ENCODE measurements at regions not wholly inside any gene's neighbourhood (a gene's known extent, or its start where the extent isn't known, plus 50 kb on each side); places are given as distances from the start of the nearest gene placed in this dataset.
"Not testable (repeated sequence)": the region's sequence is repeated elsewhere in the genome, so short reads cannot be mapped to it uniquely, and the experiment has no call there.

DNA sequence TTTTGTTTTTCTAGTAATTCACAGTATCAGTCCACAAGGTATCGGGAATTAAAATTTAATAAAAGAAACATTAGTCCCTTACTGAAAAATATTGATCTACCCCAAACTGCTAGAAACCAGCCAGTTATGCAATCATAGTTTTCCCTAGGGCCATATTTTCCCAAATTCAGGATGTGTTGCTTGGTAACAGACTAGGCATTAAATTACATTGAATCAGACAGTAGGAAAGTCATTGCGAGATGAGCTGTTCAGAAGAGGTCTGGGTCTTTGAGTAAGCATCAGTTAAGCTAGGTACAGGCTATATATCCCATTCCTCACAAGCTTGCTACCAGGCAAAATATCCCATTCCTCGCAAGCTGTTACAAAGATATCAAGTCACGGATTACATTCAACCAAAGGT is 123.0 kb upstream of the CCDC150 start:
- DNase-seq (ENCODE audit: low read depth in 2 of 2, low spot score in 1 of 2) = no peak

DNA sequence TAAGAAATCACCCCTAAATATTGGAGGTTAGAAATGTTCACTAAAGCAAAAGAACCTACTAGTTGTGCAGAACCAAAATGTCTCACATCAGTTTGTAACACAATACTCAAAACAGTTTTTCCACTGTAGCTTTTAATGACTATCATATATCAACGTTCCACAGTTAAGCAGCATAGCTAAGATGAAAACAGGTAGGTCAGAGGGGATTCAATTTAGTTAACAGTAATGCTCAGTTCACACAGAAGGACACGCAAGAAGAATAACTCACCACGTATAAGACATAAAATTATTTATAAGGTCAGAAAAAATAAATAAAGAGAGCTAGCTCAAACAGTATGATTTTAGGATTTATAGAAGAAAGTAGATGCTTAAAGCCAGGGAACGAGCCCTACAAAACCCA is 118.9 kb upstream of the CCDC150 start:
- DNase-seq (ENCODE audit: low read depth in 2 of 2, low spot score in 1 of 2) = no peak

DNA sequence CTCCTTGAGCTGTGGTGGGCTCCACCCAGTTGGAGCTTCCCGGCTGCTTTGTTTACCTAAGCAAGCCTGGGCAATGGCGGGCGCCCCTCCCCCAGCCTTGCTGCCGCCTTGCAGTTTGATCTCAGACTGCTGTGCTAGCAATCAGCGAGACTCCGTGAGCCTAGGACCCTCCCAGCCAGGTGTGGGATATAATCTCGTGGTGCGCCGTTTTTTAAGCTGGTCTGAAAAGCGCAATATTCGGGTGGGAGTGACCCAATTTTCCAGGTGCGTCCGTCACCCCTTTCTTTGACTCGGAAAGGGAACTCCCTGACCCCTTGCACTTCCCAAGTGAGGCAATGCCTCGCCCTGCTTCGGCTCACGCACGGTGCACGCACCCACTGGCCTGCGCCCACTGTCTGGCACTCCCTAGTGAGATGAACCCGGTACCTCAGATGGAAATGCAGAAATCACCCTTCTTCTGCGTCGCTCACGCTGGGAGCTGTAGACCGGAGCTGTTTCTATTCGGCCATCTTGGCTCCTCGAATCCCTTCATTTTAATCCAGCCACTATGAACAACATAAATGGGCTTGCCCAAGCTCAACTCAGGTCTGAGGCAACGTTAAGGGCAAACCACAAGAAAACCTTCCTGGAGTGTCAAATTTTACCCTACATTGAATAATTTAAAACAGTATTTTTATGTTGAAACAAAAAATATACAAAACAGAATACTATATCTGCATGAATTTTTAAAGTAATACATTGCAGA is 112.4 kb upstream of the CCDC150 start:
- DNase-seq (ENCODE audit: low read depth in 2 of 2, low spot score in 1 of 2) = not testable (repeated sequence)

DNA sequence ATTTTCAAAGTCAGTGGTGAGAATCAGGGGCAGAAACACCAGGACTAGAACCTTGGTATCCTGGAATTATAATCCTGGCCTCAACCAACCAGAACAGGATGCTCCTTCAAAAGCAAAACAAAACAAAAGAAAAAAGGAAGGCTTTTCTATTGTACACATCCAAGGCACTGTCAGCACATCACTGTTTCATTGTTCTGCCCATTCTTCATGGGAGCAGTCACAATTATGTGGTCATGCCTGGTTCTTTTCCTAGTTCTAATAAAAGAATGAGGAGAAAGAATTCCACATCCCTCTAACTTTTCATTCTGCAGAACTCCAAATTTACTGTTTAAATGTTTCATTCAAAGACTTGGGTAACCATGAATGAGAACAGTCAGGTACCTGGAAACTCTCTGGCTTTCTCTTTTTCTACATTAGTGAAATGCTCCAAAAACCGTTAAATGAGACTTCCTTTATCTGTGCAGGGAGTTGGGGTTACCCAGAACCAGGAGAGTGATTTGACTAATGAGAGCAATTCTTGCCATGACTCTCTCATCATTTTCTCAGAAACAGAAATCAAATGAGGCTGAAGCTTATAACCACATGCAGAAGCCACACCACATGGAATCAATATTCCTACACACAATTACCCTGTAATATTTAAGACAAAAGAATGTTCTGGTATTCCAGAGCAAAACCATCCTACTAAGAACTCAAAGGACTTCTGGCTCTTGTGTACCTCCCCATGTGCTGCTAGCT is 110.9 kb upstream of the CCDC150 start:
- no peak for DNase-seq (ENCODE audit: low read depth in 2 of 2, low spot score in 1 of 2)

DNA sequence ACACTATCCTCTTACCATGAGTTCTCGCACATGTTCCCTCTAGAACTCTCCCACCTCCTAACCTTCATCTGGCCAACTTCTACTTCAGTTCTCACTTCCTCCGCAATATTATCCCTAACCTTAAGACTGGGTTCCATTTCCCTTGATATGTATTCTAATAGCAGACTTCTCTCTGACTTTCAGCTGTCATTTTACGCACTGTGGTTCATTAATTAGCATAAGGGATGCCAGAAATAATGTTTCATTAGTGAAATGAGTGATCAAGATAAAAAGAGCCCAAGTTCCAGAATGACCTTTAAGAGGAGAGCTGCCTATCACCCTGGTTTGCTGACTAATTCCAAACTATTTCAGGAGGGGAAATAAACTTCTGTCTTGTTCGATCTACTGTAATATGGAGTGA is 108.6 kb upstream of the CCDC150 start:
- DNase-seq (ENCODE audit: low read depth in 2 of 2, low spot score in 1 of 2) = no peak

DNA sequence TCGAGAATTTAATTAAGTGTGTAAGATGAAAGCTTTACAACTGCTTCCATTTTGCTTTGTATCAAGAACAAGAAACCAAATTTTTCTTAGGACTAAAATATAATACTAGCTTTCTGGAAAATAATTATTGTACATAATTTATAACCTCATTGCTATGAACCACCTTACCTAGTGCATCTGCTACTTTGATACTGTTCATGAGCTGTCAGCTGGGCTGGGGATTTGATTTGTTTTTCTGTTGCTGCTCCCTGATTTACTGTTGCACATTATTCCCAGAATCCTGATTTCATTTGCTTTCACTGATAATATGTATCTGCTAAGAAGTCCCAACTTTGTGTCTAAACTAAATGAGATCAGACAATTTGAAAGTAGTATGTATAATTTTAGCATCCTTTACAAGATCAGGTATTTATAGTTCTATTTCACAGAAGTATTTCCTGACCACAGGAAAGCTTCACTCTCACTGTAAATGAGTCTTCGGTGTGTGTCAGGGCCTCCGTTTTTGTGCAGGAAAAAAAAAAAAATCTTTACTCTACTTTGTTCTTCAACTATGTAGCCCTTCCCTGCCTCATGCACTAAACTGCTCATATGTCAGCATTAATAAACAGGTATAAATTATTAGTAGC is 105.6 kb upstream of the CCDC150 start:
- no peak for DNase-seq (ENCODE audit: low read depth in 2 of 2, low spot score in 1 of 2)

DNA sequence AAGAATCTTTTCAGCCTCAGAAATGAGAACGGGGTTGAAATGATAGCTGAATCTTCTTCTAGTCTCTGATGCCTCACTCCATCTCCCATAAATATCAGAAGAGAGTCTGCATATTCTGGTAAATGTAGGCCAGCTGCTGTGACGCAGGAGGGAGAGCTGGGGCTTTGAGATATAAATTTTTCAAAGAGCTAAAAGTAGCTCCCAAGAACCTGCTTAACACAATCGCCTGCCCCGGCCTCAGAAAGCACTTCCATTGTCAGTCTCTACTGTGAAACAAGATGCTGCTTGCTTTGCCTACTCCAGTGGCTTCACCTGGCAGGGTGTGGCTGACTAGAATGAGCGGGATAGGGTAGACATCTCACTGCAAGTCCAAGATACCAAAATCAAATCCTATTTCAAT is 105.0 kb upstream of the CCDC150 start:
- DNase-seq (ENCODE audit: low read depth in 2 of 2, low spot score in 1 of 2) = no peak

DNA sequence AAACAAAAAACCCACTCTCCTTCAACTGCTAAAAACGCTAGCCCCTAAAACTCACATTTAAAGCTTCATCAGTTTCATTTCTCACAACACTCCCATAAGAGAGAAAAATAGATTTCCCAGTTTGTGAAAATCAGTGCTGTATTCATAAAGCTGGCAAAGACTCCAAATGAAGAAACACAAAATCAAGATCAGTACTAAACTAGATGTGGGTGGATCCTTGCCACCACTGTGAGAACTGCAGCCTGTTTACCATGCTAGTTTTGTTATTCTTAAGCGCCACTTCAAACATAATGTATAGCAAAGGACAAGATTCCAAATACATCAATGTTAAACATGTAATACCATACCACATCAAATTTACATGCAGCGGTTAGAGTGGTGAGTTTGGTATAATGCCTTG is 104.5 kb upstream of the CCDC150 start:
- DNase-seq (ENCODE audit: low read depth in 2 of 2, low spot score in 1 of 2) = no peak

DNA sequence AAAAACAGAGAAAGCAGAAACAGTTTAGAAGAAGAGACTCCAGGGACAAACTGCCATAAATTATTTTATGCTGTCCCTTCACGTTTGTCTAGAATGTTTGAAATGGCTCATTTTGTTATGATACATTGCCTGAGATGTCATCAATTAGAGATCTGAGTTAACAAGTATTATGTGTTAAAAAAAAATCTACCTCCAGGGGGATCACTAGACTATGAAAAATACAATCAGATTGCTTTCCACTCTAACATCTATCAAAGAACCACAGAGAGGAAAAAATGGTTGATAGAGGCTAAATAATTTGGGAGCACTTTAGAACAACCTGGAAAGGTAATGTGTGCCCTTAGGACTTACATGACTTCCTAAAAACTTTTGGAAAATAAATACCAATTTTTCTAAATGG is 103.8 kb upstream of the CCDC150 start:
- no peak for DNase-seq (ENCODE audit: low read depth in 2 of 2, low spot score in 1 of 2)

DNA sequence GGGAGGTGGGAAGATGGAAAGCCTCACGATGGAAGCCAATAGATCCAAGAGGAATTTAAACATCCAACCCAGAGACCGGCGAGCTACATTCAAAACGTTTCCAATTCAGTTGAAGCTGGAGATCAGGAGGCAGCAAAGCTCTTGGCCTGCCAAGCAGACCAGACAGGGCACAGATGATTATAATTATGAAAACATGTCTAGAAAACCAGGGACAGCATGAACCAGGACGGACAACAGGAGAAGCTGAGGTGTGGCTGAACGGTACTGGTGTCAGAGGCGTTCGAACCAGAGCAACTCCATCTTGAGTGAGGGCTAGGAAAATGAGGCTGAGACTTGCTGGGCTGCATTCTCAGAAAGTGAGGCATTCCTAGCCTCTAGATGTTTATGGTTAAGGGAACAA is 102.2 kb upstream of the CCDC150 start:
- DNase-seq (ENCODE audit: low read depth in 2 of 2, low spot score in 1 of 2) = no peak

DNA sequence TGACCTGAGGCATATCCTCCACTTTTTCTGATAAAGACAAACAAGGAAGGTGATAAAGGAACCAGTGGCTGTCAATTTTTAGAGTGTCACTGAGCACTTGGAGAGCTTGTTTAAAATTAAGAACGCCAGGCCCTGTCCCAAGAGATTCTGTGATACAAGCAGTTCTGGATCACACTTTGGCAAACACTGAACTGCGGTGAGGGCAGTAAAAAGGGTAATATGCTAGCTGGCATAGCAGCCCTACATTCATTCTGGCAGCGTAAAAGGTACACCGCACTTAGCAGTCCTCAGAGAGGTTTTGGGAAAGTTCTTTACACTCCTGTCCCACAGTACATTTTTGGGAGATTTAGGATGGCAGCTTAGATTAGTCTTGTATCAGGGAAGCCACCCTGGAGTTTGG is 101.3 kb upstream of the CCDC150 start:
- no peak for DNase-seq (ENCODE audit: low read depth in 2 of 2, low spot score in 1 of 2)

DNA sequence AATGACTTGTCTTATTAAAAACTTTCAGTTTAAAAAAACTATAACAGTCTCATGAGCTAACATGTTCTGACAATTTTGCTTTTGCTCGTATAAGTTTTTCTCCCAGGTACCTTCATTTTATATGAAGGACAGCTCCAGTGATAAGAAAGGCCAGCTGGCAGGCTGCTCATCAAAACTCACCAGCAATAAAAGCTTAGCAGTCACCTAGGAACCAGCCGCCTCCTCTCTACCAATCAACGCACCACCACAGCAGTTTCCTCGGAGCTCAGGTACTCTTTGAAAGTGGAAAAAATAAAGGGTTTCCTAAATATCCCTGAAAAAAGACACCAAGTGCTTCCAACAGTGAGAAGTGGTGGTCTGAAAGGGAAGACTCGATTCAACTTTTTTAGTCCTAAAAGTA is 100.9 kb upstream of the CCDC150 start:
- no peak for DNase-seq (ENCODE audit: low read depth in 2 of 2, low spot score in 1 of 2)

DNA sequence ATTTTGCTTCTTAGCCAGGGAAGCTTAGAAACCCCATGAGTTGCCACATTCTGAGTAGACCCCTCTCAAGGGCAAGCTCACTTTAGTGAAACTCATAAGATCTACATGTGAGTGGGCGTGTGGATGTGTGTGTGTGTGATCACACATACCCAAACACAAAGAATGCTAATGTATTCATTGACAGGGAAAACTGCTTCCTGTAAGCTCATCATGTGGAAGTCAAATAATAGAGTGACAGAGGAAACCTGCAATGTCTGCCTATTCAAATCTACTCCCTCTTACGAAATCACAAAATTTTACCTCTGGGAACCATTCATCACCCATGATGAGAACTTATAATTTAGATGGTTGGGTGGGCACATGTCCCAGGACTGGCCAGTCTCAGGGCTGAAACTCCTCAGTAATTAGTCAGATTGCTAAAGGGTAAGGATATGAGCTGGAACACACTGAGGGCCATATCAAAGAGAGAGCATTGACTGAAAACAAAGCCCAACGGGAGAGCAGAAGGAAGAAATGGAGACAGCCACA is 94.5 kb upstream of the CCDC150 start:
- DNase-seq (ENCODE audit: low read depth in 2 of 2, low spot score in 1 of 2) = no peak

DNA sequence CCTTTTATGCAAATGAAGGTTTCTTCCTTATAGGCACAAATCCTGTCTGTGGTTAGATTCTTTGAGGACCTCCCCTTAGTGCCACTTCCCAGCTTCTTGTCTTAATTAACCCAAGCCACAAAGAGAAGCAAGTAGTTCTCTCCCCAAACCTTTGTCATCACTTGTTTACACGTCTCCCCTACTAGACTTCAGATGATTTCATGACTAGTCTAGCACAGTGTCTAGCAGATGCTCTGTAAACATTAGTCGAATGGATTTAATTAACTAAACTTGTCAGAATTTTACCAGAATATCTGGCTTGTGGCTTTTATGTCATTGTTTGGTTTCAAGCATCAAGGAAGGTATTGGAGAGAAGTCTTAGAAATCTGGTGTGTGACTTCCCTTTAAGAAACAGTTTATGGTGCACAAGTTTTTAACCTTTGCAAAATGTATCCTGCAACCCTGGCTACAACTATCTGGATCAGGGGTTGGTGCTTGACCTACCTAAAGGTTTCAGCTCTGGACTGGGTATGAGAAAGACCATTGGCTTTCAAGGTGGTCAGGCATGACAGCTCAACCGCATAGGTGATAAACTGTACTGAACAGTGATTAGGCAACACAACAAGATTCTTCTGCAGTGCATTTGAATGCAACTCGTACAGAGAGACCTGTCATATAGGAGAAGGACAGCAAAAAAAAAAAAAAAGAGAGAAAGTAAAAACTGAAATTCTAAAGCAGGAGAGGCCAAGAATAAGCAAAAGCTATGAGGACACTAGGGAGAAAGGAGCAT is 93.2 kb upstream of the CCDC150 start:
- no peak for DNase-seq (ENCODE audit: low read depth in 2 of 2, low spot score in 1 of 2)

DNA sequence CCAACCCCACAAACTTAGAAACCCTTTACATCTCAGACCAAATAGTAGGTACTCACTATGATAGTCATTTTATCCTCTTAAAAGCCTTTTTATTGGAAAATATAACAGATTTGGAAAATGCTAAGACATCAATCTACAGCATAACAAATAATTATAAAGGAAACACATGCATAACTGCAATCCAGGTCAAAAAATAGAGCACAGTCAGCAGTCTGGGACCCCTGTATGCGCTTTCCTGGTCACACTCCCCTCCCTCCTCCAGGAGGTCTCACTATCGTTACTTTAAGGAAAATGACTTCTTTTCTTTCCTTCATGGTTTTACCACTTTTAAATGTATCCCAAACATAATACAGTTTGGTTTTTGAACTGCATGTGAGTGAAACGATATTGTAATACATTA is 90.5 kb upstream of the CCDC150 start:
- DNase-seq (ENCODE audit: low read depth in 2 of 2, low spot score in 1 of 2) = no peak

DNA sequence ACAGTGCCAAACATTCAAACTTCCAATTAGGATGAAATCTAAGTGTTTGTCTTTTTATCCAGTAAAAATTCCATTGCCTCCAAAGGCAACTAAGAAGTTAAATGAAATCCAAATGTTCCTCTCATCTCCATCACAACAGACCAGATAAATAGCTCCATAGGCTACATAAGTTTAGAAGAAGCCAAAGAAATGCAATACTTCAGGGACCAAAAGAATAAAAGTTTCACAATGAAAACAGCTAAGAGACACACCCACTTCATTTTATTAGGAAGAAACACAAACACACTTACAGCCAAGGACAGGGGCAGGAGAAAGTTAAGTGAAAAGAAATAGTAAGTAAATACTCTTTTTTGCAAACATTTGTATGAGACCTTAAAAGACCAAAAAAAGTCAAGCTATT is 88.5 kb upstream of the CCDC150 start:
- DNase-seq (ENCODE audit: low read depth in 2 of 2, low spot score in 1 of 2) = no peak

DNA sequence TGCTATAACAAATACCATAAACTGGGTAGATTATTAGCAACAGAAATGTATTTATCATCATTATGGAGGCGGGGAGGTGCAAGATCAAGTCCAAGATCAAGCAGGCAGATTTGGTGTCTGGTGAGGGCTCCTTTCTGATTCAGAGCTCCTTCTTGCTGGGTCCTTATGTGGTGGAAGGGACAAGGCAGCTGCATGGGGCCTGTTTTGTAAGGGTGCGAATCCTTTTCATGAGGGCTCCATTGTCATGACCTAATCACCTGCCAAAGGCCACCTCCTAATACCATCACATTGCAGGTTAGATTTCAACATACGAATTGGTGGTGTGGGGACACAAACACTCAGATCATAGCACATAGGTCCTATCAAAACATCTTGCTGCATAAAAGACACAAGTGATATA is 84.4 kb upstream of the CCDC150 start:
- no peak for DNase-seq (ENCODE audit: low read depth in 2 of 2, low spot score in 1 of 2)

DNA sequence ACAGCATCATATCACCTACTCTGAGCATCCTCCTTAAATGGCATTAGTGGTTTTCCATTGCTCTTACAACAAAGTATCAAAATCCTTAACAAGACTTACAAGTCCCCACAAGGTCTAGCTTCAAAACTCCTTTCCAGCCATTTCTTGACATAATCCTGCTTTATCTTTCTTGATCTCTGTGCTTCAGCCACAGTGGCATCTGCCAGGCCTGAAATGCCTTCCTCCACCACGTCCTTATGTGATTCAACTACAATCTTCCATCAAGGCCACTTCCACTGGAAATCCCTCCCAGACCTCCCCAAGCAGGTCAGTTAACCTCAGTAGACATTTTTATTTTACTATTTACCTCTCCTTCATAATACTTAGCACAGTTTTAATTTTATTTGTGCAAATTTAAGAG is 83.8 kb upstream of the CCDC150 start:
- no peak for DNase-seq (ENCODE audit: low read depth in 2 of 2, low spot score in 1 of 2)

DNA sequence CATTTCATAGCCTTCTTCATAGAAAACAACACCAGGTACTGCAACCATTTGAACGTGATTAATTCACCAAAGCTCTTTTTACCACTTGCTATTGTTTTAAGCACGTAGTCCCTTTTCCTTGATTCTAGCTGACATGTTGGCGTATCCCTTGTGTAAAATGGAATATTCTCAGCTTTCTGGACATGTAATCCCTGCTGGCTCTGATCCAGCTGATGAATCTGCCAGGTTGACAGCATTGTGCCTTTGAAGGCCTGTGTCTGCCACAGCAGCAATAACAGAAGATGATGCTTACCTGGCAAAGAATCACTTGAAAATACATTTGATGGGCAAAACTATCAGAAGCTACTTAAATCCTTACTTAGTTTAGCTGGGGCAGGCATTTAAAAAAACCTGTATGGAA is 81.0 kb upstream of the CCDC150 start:
- DNase-seq (ENCODE audit: low read depth in 2 of 2, low spot score in 1 of 2) = no peak

DNA sequence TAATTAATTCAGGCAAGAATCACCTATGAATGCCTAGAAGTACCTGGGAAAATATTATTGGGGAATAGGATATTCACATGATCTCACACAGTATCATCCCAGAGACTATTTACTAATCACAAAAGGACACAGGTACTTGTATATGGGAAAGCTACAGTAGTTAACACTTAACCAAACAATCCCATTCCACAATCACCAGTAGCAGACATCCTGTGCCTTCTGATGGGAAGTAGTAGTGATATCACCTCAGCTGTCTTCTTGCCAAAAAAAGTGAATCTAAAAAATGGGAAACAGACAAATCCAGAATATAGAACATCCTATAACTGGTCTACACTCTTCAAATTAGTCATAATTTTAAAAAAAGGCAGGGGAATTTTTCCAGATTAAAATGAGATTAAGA is 75.6 kb upstream of the CCDC150 start:
- no peak for DNase-seq (ENCODE audit: low read depth in 2 of 2, low spot score in 1 of 2)

DNA sequence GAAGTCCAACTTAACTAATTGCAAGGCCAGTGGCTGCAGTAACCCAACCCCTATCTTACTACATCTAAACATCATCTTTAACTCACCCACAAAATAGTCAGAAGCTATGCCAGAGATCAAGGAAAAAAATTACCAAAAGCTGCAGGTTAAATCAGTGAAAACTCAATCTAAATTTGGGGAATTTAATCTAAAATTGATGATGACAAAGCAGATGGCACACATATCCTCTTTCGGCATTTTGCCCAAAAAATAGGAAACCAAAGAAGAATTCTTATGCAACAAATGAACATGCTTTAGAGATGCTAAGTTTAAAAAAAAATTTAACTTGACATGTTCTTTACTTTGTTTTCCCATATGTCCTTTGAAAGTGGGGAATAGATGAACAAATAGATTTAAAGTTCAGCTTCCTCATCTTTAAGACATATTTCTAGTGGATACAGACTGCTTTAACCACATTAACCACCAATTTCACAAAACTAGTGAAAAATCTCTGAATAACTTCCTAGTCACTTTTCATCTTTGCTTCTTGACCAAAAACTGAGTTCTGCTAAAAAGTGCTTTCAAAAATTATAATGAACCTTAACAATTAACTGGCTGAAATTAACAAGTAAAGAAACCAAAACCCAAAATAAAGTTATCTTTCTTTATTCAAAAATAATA is 74.3 kb upstream of the CCDC150 start:
- DNase-seq (ENCODE audit: low read depth in 2 of 2, low spot score in 1 of 2) = no peak
